DMS53 treated with DMSO at 0.1 percent for 48 hours (cell line): ENCODE measurements at regions not wholly inside any gene's neighbourhood (a gene's known extent, or its start where the extent isn't known, plus 50 kb on each side); places are given as distances from the start of the nearest gene placed in this dataset.
"Not testable (repeated sequence)": the region's sequence is repeated elsewhere in the genome, so short reads cannot be mapped to it uniquely, and the experiment has no call there.

Experiments used
- DNase-seq: peaks from one replicate; lab custom pipeline; 2025; ENCODE audit not compliant: unreplicated experiment; lab: John Stamatoyannopoulos, UW

DNA sequence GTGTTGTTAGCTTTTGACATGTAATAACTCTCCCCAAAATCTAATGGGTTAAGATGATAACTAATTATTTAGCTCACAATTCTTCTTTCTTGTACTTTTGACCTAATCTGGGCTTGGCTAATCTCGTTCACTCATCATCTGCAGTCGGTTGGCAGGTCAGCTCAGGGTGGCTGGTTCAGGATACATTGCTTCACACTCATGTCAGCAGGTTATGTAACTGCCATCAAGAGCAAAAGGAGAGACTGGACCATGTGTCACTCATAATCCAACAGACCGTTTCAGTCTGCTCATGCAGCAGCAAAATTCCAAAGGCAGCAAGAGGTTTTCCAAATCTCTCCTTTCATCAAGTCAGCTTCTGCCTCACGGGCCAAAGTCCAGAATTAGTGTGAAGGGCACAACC lies 998.4 kb upstream of the CTNND2 start:
- no peak for DNase-seq

DNA sequence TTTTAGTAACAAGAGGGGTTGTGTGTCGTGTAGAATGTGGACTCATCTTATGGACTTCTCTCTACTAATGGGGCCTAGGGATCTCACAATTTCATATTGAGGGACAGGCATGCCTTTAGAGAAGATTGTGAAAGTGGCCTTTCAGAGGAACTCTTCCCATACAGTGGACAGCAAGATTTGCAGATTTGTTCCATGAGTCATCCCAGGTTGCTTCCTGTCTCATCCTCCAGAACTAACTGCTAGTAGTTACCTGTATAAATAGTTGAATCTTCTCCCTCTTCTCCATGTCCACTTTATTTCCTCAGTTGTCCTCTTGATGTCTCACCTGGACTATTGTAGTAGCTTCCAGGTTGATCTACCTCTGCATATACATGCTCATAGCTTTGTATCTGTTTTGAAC lies 997.5 kb upstream of the CTNND2 start:
- peak; percentile 21 for DNase-seq

DNA sequence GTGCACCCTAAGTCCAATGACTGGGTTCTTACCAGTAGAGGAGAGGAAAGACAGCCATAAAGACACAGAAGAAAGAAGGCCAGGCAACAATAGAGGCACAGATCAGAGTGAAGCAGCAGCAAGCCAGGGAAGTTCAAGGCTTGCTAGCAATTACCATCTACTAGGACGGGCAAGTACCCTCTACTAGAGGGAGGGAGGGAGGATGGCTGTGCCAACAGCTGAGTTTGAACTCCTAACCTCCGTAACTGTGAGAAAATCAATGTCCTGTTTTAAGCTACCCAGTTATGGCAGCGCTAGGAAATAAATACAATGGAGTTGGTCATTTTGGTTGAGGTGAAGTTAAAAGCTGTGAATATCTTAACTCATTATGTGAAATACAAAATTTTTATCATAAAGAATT lies 991.8 kb upstream of the CTNND2 start:
- no peak for DNase-seq

DNA sequence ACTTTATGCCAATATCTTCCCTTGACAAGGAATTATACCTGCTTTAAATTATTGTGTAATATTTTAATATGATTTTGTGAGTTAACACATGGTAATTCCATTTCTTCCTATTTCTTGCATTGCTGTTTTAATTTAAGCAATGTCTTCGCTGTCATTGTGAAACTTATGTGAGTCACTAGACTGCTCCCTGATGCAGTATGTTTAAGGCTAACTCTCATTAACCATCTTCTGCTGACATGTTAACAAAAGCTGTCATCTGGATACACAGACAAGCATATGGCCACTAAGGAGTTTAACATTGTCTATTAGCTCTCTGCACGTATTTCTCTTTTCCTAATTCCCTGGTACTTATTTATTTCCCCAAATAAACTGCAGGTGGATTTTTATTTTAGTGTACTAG lies 980.8 kb upstream of the CTNND2 start:
- DNase-seq: no peak

DNA sequence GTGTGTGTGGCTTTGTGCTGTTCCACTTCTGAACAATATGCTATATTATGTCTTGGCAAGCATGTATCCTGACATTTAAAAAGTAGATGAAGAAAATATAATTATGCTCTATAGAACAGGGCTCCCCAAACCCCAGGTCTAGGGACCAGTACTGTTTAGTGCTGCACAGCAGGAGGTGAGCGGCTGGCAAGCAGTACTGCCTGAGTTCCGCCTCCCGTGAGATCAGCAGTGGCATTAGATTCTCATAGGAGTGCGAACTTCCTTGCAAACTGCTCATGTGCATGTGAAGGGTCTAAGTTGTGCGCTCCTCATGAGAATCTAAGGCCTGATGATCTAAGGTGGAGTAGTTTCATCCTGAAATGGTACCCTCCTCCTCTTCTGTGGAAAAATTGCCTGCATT lies 979.1 kb upstream of the CTNND2 start:
- no peak for DNase-seq

DNA sequence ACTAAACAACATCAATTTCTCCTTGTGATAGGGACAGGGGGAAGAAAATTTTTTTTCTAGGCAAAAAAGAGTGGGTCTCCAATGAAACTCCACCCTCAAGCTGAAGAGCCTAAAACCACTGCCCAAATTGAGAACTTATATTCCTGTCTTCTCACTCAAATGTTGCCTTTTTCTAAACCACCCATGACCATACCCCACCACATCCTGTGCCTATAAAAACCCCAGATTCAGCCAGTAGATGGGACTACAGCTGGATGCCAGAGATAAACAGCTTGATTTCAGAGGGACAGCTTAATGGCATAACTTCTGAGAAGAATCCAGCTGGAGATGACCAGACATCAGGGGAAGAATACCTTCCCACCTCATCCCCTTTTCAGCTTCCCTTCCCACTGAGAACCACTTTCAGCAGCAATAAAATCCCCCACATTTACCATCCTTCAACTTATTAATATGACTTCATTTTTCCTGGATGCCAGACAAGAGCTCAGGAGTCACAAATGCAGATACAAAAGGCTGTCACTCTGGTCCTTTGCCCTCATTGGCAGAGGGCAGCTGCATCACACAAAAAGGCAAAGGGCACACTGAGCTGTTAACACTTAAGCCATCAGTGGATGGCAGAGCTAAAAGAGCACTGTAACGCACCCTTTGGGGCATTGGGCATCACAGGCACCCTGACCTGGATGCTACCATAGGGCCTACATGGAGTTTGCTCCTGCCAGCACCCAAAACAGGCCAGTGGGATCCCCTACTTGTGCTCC lies 972.5 kb upstream of the CTNND2 start:
- DNase-seq: no peak

DNA sequence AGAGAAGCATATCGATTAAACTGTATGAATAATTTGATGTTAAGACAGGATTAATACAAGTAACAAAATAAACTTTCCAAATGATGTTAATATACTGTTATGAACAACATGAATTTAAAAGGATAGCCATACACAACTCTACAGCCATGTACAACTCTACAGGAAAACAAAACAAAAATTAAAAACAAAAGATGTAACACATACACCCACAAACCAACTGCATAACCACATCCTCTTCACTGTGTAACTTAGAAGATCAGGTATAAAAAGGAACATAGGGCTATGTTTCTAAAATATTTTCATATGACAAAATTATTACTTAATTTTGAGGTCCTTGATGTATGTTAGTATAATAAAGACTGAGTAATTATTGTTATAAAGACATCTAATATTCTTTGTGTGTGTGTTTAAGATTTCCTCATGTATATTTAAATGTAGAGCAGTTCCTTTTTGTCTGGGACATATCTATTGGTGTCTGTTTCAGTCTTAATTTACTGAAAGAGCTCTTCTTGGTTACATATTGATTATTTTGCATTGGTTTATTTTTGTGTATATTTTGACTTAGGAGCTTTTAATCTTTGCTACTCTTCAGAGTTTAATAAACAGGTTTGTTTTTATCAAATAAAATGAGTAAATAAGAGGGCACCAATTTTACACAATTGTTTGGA lies 966.8 kb upstream of the CTNND2 start:
- no peak for DNase-seq

DNA sequence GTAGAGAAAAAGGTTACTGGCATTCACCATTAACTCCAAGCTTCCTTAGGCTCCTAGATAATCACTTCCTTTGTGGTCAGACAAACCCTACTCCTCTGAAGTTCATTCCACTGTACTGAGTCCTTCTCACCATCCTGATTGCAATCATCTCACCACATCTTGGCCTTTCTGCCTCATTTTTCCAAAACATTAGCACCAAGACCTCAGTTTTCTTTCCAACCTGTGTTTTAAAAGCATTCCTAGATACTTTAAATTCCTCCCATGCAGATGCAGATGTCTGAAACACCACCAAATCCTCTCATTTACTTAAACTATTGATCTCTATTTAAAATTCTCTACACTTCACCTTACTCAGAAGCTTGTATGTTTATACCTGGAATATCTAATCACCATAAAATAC lies 961.3 kb upstream of the CTNND2 start:
- no peak for DNase-seq

DNA sequence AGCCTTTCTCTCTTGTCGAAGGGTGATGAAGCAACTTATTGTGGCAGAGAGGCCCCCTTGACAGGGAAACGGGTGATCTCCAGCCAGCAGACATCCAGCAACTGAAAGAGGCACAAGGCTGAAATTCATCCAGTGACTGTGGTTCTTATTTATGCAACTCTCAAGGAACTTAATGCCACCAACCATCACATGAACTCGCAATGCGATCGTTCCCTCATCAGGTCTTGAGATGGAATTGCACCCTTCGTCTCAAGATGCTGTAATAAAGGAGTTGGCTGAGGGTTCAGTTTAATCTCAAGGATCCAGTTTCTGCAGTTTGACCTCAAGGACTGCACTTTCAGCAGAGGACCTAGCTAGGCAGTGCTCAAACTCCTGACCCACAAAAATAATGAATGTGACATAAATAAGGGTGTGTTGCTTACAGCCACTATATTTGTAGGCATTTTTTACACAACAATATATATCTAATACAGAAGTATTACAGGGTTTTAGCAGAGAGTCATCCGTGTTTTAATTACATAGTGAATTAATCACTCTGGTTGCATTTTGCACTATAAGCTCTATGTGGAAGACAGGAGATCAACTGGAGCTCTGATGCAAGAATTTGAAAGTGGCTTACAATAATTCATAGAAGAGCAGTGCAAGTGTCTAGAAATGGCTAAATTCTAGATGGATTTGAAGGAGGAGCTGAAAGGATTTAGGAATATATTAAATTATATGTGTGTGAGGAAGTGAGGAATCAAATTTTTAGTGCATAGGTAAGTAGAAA lies 957.8 kb upstream of the CTNND2 start:
- DNase-seq: no peak

DNA sequence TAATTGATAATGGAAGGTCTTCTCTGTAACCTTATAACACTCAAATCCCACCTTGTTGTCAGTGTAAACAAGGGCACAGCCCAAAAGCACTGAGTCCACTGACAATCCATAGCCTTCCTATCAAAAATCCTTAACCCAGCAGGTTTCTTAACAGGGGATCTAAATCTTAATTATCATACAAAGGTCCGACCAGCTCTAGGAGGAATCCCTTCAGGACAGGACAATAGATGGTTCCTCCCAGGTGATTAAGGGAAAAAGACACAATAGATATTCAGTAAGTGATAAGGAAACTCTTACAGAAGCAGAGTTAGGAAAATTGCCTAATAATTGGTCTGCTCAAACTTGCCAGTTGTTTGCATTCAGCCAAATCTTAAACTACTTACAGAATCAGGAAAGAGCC lies 951.9 kb upstream of the CTNND2 start:
- not testable (repeated sequence) for DNase-seq

DNA sequence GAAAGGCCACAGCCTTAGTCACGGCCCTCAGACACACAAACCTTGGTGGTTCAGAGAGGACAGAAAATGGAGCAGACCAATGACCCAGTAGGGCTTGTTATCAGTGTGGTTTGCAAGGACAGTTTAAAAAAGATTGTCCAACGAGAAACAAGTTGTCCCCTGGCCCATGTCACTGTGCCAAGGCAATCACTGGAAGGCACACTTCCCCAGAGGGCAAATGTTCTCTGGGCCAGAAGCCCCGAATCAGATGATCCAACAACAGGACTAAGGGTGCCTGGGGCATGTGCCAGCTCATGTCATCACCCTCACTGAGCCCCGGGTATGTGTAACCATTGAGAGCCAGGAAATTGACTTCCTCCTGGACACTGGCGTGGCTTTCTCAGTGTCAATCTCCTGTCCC lies 950.1 kb upstream of the CTNND2 start:
- no peak for DNase-seq

DNA sequence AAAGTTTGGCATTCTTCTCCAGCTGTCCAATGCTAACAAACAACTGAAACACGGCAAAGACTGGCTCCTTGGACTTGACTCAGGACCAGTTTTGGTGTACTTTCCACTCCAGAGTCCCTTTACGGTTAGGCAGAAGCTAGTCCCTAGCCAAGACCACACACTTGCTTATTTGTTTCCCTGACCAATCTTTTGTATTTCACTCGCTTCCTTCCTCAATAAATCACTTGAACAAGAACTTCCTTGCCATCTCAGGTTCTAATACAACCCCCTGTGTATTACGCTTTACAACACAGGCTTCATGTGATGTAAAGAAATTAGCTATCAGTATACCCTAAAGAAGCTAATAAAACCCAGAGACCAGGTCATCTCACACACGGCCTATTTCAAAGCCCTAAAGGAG lies 947.5 kb upstream of the CTNND2 start:
- DNase-seq: no peak

DNA sequence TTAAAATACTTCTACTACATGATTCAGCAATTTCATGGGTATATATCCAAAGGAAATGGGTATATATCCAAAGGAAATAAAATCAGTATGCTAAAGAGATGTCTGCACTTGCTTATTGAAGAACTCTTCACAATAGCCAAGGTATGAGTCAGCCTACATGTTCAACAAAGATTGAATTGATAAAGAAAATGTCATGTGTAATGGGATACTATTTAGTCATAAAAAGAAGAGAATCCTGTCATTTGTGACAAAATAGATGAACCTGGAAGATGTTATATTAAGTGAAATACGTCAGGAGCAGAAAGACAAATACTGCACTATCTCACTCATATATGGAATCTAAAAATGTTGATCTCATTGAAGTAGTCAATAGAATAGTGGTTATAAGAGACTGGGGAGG lies 944.5 kb upstream of the CTNND2 start:
- DNase-seq: peak; percentile 32

DNA sequence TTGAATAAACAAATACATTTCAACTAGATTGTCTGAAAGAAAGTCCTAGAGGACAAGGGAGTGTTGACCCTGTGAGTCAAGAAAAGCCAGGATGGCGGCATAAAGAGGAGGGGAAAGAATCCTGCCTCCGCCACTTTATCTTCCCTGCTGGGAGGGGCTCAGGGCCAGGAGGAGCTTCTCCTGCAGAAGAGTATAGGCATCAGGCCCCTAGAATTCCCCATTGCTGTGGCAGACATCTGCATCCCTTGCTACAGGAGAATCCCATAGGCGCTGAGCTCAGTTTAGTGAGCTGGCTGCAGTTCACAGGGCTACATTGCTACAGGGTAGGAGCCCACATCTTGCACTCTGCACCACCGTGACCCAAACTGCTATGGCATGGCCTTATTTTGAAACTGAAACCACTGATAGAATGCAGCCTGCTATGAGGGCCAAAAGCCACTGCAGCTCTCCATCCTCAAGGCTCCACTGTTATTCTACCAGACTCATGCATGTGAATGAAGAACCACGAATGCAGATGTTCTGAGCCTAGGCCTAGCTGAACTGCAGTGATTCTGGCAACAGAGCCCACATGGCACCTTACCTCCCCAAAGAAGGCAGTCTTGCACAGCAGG lies 941.4 kb upstream of the CTNND2 start:
- no peak for DNase-seq

DNA sequence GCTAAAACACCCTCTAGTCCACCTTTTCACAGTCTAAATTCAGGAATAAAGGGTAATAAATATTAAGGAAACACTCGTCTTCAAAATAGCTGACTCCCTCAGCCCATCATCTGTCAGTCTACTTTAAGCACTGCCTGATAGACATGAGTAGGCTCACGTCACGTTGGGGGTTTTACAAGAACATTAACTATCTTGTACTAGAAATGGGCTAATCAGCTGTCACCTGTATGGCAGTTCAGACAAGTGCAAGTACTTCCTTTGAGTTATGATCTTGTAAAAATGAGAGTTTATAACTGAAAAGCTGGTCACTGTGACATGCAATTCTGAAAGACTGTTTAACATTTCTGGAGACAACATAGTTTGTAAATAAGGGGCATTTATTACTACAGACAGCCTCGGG lies 936.7 kb upstream of the CTNND2 start:
- DNase-seq: no peak

DNA sequence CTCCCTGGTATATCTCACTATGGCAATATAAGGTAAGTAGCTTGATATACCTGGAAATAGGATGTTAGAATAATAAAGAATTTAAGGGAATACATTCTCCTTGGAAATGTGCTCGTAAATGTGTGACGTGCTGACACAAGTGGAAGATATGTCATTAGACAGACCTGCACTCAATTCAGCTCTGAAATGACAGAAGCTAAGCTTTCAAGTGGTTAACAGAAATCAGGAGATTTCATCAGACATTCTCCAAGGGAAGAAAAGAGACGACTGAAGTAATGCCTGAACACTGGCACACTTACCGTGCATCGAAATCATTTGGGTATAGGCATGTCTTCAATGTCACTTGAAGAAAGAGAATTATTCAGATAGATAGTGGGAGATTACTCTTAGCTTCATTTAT lies 933.3 kb upstream of the CTNND2 start:
- DNase-seq: no peak

DNA sequence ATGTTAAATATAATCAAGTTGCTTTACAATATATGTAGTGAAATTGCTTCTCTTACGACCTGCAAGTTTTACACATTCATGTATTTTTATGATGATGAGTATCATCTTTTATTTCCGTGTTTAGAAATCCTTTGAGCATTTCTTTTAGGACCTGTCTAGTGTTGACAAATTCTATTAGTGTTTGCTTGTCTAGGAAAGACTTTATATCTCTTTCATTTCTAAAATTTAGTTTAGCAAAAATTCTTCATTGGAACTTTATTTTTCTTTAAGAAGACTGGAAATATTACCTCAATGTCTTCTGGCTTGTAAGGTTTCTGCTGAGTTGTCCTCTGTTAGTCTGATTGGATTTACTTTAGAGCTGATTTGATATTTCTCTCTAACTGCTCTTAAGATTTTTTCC lies 920.9 kb upstream of the CTNND2 start:
- no peak for DNase-seq

DNA sequence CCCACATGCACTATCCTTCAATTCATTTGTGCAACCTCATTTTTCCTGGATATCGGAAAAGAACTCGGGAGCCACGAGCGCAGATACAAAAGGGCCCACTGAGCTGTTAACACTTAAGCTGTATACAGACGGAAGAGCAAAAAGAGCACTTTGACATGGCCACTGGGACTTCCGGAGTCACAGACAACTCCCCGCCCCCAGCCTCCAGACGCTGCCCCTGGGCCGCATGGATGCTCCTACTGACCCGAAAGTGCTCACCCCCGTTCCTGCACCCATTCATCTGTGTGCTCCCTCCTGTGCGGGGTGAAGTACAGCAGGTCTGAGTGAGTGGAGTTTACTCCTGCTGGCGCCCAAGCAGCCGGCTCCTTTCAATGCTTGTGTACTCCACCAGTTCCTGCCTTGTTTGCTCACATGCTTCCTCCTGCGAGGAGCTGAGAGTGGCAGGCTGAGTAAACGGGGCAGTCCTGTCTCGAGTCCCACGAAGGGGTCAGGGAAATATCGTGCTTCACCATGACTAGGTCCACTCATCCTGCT lies 901.0 kb upstream of the CTNND2 start:
- DNase-seq: peak; percentile 81

DNA sequence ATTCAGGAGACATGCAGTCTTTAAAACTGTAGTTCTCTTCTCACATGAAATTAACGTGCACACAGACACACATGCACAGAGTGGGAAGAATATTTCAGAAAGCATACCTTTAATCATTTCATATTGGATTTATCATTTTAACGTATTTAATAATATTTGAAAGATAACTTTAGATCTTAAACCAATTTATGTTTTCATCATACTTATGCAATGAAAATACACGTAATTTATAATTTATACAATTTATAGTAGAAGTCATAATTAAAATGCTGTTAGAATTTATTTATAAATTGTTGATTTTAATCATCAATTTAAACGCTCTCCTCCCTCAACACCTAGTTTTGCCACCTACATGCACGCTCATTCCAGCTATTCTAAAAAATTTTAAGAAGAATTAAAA lies 894.9 kb upstream of the CTNND2 start:
- DNase-seq: no peak

DNA sequence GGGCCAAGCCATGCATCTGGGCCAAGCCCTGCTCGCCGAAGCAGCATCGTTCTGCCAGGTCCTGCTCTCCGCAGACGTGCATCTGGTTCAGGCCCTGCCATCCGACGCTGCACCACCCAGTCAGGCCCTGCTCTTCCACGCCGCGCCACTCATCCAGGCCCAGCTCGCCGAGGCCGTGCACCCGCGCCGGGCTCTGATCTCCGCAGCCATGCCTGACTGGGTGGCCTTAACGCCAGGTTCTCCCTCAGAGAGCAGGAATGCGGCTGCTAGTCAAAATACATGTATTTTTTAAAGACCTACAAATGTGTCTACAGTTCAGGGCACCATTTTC lies 891.1 kb upstream of the CTNND2 start:
- DNase-seq: no peak

DNA sequence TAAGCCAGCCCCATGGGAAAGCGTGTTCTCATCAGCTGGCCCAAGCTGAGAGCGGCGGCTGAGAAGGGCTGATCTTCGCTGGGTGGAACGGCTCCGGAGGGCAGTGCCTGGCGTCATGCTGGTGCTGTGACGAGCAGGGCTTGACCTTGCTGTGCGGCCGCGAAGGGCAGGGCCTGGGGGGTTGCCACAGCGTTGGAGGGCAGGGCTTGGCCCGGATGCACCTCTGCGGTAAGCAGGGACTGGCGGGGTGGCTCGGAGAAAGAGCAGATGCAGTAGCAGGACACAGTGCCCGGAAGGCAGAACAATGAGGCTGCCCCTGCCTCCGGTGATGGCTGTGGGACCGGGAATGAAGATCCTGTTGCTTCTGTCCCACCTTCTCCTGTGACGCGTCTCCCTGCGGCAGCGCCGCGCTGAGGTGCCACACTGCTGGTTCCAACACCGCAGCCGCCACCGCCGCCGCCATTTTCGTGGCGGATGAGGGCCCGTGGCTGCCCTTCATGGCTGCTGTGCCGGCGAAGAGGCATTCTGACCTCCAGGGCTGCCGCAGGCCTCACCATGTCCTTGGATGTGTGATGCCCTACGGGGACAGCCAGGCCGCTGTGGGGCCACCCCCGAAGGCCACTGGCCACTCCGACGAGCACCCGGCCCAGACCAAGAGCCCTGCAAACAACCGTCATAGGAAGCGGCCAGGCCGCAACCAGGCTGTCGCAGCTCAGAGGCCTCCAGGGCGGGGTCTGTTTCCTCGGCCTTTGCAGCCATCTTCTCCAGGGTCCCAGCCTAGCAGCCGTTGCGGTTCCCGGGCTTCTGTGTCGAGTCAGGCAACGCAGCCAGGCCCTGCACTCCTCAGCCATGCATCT lies 890.5 kb upstream of the CTNND2 start:
- DNase-seq: no peak
